H9 (cell line): ENCODE measurements at regions not wholly inside any gene's neighbourhood (a gene's known extent, or its start where the extent isn't known, plus 50 kb on each side); places are given as distances from the start of the nearest gene placed in this dataset.

Experiments used
- DNase-seq: peaks from one replicate; pipeline ENCODE4 v3.0.0-alpha.2; 2017
- H2AFZ ChIP-seq: one replicate; pipeline ENCODE4 v1.6.1; 2013; ENCODE audit warnings: mild to moderate bottlenecking, low read length, control low read depth, moderate library complexity
- H2AK5ac ChIP-seq: 2 replicates; pipeline ENCODE4 v1.6.1; 2013; ENCODE audit warnings: low read length, control low read depth, mixed read lengths; ENCODE audit not compliant: insufficient read length
- H2BK120ac ChIP-seq: one replicate; pipeline ENCODE4 v1.6.1; 2013; ENCODE audit warnings: low read depth, mild to moderate bottlenecking, low read length, control low read depth, inconsistent platforms; ENCODE audit not compliant: poor library complexity, severe bottlenecking
- H2BK12ac ChIP-seq: 2 replicates; pipeline ENCODE4 v1.6.1; 2013; ENCODE audit warnings: low read length, control low read depth, mixed read lengths, low read depth; ENCODE audit not compliant: insufficient read length
- H2BK15ac ChIP-seq: 2 replicates; pipeline ENCODE4 v1.6.1; 2013; ENCODE audit warnings: low read depth, low read length, control low read depth
- H2BK20ac ChIP-seq: one replicate; pipeline ENCODE4 v1.6.1; 2013; ENCODE audit warnings: low read depth, mild to moderate bottlenecking, low read length, control low read depth, inconsistent platforms; ENCODE audit not compliant: poor library complexity, severe bottlenecking
- H2BK5ac ChIP-seq: 2 replicates; pipeline ENCODE4 v1.6.1; 2013; ENCODE audit warnings: low read length, control low read depth, mixed read lengths; ENCODE audit not compliant: insufficient read length
- H3K14ac ChIP-seq: 2 replicates; pipeline ENCODE4 v1.6.1; 2013; ENCODE audit warnings: low read length, control low read depth; ENCODE audit not compliant: insufficient read depth
- H3K18ac ChIP-seq: 2 replicates; pipeline ENCODE4 v1.6.1; 2013; ENCODE audit warnings: low read depth, mild to moderate bottlenecking, mixed read lengths, low read length, control low read depth; ENCODE audit not compliant: insufficient read length
- H3K23ac ChIP-seq: 2 replicates; pipeline ENCODE4 v1.6.1; 2013; ENCODE audit warnings: low read length, control low read depth, mixed read lengths, low read depth; ENCODE audit not compliant: insufficient read length
- H3K23me2 ChIP-seq: 2 replicates; pipeline ENCODE4 v1.6.1; 2013; ENCODE audit warnings: low read depth, mild to moderate bottlenecking, mixed read lengths, low read length, control low read depth; ENCODE audit not compliant: insufficient read length, poor library complexity, severe bottlenecking
- H3K27ac ChIP-seq: 2 replicates; pipeline ENCODE4 v1.5.1; 2013; ENCODE audit warnings: low read length, control low read depth, mixed read lengths, low read depth; ENCODE audit not compliant: insufficient read length
- H3K27me3 ChIP-seq: 2 replicates; pipeline ENCODE4 v1.6.1; 2013; ENCODE audit warnings: low read length, control low read depth, inconsistent platforms; ENCODE audit not compliant: insufficient read depth
- H3K4ac ChIP-seq: 2 replicates; pipeline ENCODE4 v1.6.1; 2013; ENCODE audit warnings: low read depth, mild to moderate bottlenecking, control low read depth, inconsistent platforms, low read length, moderate library complexity
- H3K4me1 ChIP-seq: 2 replicates; pipeline ENCODE4 v1.6.1; 2013; ENCODE audit warnings: low read length, control low read depth, inconsistent platforms; ENCODE audit not compliant: insufficient read depth
- H3K4me2 ChIP-seq: 2 replicates; pipeline ENCODE4 v1.6.1; 2013; ENCODE audit warnings: low read length, control low read depth, mixed read lengths; ENCODE audit not compliant: insufficient read length, insufficient read depth
- H3K56ac ChIP-seq: 2 replicates; pipeline ENCODE4 v1.6.1; 2013; ENCODE audit warnings: low read depth, mild to moderate bottlenecking, mixed read lengths, low read length, control low read depth; ENCODE audit not compliant: insufficient read length
- H3K79me1 ChIP-seq: 2 replicates; pipeline ENCODE4 v1.6.1; 2013; ENCODE audit warnings: low read depth, mild to moderate bottlenecking, moderate library complexity, low read length, control low read depth, inconsistent platforms; ENCODE audit not compliant: insufficient read depth, poor library complexity, severe bottlenecking
- H3K79me2 ChIP-seq: 2 replicates; pipeline ENCODE4 v1.6.1; 2013; ENCODE audit warnings: low read length, control low read depth, inconsistent platforms; ENCODE audit not compliant: insufficient read depth
- H3K9ac ChIP-seq: 2 replicates; pipeline ENCODE4 v1.6.1; 2013; ENCODE audit warnings: low read length, control low read depth, mixed read lengths; ENCODE audit not compliant: insufficient read length; ENCODE audit errors: extremely low read depth
- H3K9me3 ChIP-seq: one replicate; pipeline ENCODE4 v1.6.1; 2013; ENCODE audit warnings: low read depth, low read length, inconsistent platforms; ENCODE audit not compliant: control insufficient read depth
- H3T11ph ChIP-seq: one replicate; pipeline ENCODE4 v1.6.1; 2013; ENCODE audit warnings: mild to moderate bottlenecking, low read length, control low read depth, inconsistent platforms
- H4K20me1 ChIP-seq: one replicate; pipeline ENCODE4 v1.6.1; 2013; ENCODE audit not compliant: control insufficient read depth, insufficient read length, insufficient read depth
- H4K5ac ChIP-seq: 2 replicates; pipeline ENCODE4 v1.6.1; 2013; ENCODE audit warnings: low read depth, mild to moderate bottlenecking, mixed read lengths, low read length, control low read depth; ENCODE audit not compliant: insufficient read length
- H4K8ac ChIP-seq: replicated peaks from 2 replicates; pipeline ENCODE4 v1.6.1; 2013; ENCODE audit warnings: low read length, control low read depth, mixed read lengths, low read depth; ENCODE audit not compliant: insufficient read length
- H4K91ac ChIP-seq: 2 replicates; pipeline ENCODE4 v1.6.1; 2013; ENCODE audit warnings: low read depth, mild to moderate bottlenecking, moderate library complexity, mixed read lengths, low read length, control low read depth; ENCODE audit not compliant: insufficient read length
- H3K27ac Mint-ChIP-seq, 3 experiments: 2 replicates in 2 of 3; 3 replicates in 1 of 3; pipeline ENCODE4 v1.8.0; 2020 to 2021; ENCODE audit warnings: mixed read lengths in 3 of 3, mild to moderate bottlenecking in 1 of 3, moderate library complexity in 1 of 3
- H3K27me3 Mint-ChIP-seq: 2 replicates; pipeline ENCODE4 v1.8.0; 2021; ENCODE audit warnings: low read depth, mild to moderate bottlenecking, moderate library complexity, mixed read lengths
- H3K36me3 Mint-ChIP-seq, 3 experiments: 2 replicates in 2 of 3; 3 replicates in 1 of 3; pipeline ENCODE4 v1.8.0; 2020 to 2021; ENCODE audit warnings: low read depth in 3 of 3, mixed read lengths in 3 of 3; ENCODE audit not compliant: insufficient read depth in 1 of 3
- H3K4me1 Mint-ChIP-seq, 2 experiments: 2 replicates each; pipeline ENCODE4 v1.8.0; 2020; ENCODE audit warnings: mixed read lengths in 2 of 2
- H3K4me3 Mint-ChIP-seq, 2 experiments: 2 replicates in 1 of 2; 3 replicates in 1 of 2; pipeline ENCODE4 v1.8.0; 2020 to 2021; ENCODE audit warnings: mild to moderate bottlenecking in 2 of 2, mixed read lengths in 2 of 2, moderate library complexity in 1 of 2
- H3K9me3 Mint-ChIP-seq, 2 experiments: 2 replicates in 1 of 2; 3 replicates in 1 of 2; pipeline ENCODE4 v1.8.0; 2020; ENCODE audit warnings: mild to moderate bottlenecking in 2 of 2, mixed read lengths in 2 of 2, moderate library complexity in 1 of 2
- WGBS: extraction: QIAGEN DNeasy Blood & Tissue Kit; methylation state at CpG from one replicate; pipeline ENCODE4 v1.1.7; 2013; ENCODE audit warnings: missing lambda C conversion rate, low lambda C conversion rate, mixed read lengths; ENCODE audit not compliant: insufficient read length; ENCODE audit errors: extremely low coverage; 5-methylcytosine and 5-hydroxymethylcytosine counted together
- TF ChIP-seq, protein P1 (sequence below): fragments of 200-600 bp; sonication (generic); conservative IDR thresholded peaks from 3 replicates; pipeline ENCODE4 v1.8.0; 2021; ENCODE audit warnings: antibody characterized with exemption, mild to moderate bottlenecking

DNA sequence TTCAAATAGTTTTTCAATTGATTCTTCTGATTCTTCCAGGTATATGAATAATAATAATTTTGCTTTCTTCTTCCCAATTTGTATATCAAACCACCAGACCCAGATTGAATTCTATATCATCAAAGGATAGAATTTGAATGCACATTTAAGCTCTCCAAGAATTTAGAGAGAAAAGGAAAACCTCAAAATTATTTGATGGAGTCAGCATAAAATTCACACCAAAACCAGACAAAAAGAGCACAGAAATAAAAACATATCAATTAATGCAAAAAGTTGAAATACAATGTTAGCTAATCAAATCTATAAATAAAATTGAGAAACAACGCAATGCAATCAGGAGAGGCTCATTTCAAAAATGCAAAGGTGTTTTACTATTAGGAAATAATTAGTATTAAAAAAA, 248.0 kb upstream of the HS6ST1 start:
- Histone ChIP-seq H3K27me3 (no peaks in the 10 kb centered on the region), H4K5ac (no peak overlapping the region), H2BK5ac (no peak overlapping the region), H4K20me1 (no peaks in the 10 kb centered on the region), H3K4ac (no peak overlapping the region), H3K79me2 (no peaks in the 10 kb centered on the region), H3K9me3 (no peaks in the 10 kb centered on the region), H3K18ac (no peak overlapping the region), H3K79me1 (no peaks in the 10 kb centered on the region), H3T11ph (no peak overlapping the region), H3K56ac (no peak overlapping the region), H3K4me2 (no peak overlapping the region), H3K9ac (no peak overlapping the region), H2BK20ac (no peak overlapping the region), H3K23ac (no peak overlapping the region), H3K14ac (no peak overlapping the region), H2AK5ac (no peak overlapping the region), H3K4me1 (no peaks in the 10 kb centered on the region; the same call in 1 of the 2 replicates), H2BK15ac (no peak overlapping the region), H3K23me2 (no peaks in the 10 kb centered on the region), H4K91ac (no peak overlapping the region), H2BK12ac (no peak overlapping the region), H2AFZ (no peak overlapping the region), H3K27ac (no peak overlapping the region), H4K8ac (no peak overlapping the region), H2BK120ac (no peak overlapping the region)
- DNase-seq: no peak
- no peak overlapping the region for H3K4me3 Mint-ChIP-seq
- TF ChIP-seq, protein P1, sequence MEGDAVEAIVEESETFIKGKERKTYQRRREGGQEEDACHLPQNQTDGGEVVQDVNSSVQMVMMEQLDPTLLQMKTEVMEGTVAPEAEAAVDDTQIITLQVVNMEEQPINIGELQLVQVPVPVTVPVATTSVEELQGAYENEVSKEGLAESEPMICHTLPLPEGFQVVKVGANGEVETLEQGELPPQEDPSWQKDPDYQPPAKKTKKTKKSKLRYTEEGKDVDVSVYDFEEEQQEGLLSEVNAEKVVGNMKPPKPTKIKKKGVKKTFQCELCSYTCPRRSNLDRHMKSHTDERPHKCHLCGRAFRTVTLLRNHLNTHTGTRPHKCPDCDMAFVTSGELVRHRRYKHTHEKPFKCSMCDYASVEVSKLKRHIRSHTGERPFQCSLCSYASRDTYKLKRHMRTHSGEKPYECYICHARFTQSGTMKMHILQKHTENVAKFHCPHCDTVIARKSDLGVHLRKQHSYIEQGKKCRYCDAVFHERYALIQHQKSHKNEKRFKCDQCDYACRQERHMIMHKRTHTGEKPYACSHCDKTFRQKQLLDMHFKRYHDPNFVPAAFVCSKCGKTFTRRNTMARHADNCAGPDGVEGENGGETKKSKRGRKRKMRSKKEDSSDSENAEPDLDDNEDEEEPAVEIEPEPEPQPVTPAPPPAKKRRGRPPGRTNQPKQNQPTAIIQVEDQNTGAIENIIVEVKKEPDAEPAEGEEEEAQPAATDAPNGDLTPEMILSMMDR: no peak
- no peaks in the 10 kb centered on the region for H3K9me3 Mint-ChIP-seq
- no peaks in the 10 kb centered on the region for H3K36me3 Mint-ChIP-seq
- H3K4me1 Mint-ChIP-seq: peaks cover 11 to 15% of the 10 kb centered on the region in 2 experiments
- H3K27ac Mint-ChIP-seq: no peak overlapping the region
- no CpG with 5 or more reads among the region's 1 CpG for WGBS
- no peaks in the 10 kb centered on the region for H3K27me3 Mint-ChIP-seq
